ENCODE measurements at regions not wholly inside any gene's neighbourhood (a gene's known extent, or its start where the extent isn't known, plus 50 kb on each side); places are given as distances from the start of the nearest gene placed in this dataset.

DNA sequence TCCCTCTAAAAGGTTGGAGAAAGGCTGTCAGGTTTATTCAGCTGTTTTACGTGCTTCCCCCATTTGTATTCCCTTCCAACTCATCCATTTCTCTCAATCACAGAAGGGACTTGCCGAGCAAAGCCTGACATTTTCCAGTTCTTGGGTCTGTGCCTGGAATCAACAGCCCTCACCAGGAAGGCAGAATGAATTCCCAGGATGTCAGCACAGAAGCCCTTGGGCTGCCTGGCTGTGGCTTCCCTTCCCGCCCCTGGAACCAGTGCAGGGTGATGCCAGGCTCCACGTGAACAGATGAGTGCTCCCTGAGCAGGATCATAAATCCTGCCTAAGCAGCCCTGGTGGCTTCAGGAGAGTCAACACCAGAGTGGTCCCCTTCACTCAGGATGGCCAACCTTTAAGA is 86.1 kb upstream of the CD83 start:
- DNase-seq (ENCODE audit: low spot score) (no peak), ATAC-seq (ENCODE audit: low FRiP score) (no peak)
- TF ChIP-seq, protein P1, sequence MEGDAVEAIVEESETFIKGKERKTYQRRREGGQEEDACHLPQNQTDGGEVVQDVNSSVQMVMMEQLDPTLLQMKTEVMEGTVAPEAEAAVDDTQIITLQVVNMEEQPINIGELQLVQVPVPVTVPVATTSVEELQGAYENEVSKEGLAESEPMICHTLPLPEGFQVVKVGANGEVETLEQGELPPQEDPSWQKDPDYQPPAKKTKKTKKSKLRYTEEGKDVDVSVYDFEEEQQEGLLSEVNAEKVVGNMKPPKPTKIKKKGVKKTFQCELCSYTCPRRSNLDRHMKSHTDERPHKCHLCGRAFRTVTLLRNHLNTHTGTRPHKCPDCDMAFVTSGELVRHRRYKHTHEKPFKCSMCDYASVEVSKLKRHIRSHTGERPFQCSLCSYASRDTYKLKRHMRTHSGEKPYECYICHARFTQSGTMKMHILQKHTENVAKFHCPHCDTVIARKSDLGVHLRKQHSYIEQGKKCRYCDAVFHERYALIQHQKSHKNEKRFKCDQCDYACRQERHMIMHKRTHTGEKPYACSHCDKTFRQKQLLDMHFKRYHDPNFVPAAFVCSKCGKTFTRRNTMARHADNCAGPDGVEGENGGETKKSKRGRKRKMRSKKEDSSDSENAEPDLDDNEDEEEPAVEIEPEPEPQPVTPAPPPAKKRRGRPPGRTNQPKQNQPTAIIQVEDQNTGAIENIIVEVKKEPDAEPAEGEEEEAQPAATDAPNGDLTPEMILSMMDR (IDR thresholded peaks at IDR 0.05), result no peak

DNA sequence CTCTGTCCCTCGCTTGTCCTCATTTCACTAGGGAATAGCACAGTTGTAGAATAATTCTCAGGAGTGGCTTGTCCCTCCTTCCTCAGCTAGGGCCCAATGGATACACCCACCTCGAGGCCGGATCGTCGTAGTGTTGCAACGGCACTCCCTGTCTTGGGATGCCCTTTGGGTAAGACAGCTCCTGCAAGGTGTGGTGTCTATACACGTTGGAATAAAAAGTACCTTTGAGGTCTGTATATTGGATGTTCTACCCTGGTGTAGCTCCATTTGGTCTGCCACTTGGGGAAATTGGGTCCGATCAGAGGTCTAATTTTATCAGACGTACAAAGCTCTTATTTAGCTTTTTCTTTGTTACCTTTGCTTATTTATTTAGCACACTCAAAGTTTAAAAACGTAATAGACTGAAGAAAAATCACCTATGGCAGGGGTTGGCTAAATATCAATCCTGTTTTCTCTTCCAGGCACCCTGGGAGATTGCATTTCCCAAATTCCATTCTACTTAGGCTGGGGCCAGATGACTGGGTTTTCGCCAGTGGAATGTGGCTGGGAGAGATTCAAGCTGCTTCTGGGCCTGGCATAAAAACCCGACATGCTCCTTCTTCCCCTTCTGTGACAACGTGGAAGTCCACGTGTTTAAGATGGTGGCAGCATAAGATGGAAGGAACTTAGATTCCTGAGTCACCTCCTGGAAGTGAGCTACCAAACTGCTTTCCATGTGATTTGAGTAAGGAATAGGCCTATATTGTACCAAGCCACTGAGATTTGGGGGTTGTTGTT is 82.3 kb upstream of the CD83 start:
- DNase-seq (ENCODE audit: low spot score), result no peak
- peak; percentile 80 for ATAC-seq (ENCODE audit: low FRiP score)

DNA sequence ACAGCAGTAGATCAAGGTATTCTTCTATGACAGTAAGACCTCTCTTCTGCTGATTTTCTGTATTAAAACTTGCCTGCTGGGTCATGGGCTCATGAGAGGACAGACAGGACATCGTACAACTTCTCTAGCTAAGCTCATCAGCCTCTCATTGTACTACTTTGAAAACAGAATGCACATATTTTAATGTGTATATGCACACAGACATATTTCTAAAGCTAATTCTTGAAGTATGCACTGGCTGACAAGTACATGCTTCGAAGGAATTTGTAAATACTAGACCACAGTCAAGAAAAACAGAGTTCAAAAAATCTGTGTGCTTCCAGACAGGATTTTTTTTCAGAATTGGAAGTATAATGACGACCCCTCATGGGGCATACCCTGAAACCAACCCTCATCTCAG is 81.7 kb upstream of the CD83 start:
- ATAC-seq (ENCODE audit: low FRiP score), result no peak
- TF ChIP-seq, protein P1 (IDR thresholded peaks at IDR 0.05), result no peak
- no peak for DNase-seq (ENCODE audit: low spot score)

More for the DNA sequence above, 82.3 kb upstream of the CD83 start:
- TF ChIP-seq, protein P1 (IDR thresholded peaks at IDR 0.05), result no peak

DNA sequence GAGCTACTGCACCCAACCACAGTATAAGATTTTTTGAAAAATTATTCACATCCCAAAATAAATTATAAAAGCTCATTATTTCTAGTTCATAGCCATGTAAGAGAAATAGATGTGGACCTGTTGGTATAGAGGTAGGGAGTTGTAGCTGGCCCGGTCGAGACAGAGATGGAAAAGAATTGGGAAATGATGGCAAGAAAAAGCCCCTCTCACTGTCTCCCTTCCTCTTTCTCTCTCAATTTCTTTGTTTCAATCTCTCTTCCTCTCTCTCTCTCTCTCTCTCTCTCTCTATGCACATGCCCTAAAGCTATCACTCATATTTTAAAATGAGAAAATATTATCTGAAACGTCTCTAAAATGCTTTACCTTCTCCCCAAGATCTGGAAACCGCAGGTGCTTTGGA is 80.7 kb upstream of the CD83 start:
- DNase-seq (ENCODE audit: low spot score) (no peak), ATAC-seq (ENCODE audit: low FRiP score) (no peak)
- TF ChIP-seq, protein P1 (IDR thresholded peaks at IDR 0.05), result no peak

DNA sequence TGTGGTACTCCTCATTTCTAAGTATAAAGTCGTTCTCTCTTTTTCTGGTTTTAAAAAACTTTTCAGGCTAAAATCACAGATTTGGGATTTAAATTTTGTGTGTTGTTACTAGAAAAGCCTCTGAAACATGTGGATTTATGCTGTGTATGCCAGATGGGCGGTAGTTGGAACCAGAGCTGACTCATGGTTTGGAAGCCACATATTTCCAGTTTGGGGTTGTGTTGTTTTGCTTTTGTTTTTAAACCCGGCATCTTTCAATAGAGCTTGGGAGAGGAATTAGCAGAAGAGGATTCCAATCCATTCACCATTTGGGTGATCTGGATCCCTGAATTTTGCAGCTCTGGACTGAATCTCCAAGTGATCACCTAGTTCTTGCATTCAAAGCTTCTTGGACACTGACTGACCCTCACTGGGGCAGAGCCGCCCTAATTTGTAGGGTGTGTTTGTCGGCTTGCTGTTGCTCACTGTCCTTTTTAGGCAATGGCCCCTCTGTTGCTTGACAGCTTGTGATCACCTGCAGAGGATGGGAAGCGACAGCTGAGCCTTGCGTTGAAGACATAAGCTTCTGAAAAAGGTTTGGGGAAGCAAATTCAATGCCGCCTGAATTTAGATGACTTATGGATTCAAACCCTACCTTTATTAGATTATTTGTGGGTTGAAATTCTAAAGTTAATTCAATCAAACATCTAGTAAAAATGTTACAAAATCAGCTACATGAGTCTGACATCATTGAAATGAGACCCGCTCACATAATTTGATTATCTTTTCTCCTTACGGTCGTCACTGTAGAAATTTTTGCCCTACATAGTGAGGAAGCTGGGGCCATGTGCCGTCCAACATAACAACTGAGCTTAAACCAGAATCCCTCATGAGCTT is 79.9 kb upstream of the CD83 start:
- TF ChIP-seq, protein P1 (IDR thresholded peaks at IDR 0.05), result no peak
- DNase-seq (ENCODE audit: low spot score) (no peak), ATAC-seq (ENCODE audit: low FRiP score) (peak; percentile 44)

DNA sequence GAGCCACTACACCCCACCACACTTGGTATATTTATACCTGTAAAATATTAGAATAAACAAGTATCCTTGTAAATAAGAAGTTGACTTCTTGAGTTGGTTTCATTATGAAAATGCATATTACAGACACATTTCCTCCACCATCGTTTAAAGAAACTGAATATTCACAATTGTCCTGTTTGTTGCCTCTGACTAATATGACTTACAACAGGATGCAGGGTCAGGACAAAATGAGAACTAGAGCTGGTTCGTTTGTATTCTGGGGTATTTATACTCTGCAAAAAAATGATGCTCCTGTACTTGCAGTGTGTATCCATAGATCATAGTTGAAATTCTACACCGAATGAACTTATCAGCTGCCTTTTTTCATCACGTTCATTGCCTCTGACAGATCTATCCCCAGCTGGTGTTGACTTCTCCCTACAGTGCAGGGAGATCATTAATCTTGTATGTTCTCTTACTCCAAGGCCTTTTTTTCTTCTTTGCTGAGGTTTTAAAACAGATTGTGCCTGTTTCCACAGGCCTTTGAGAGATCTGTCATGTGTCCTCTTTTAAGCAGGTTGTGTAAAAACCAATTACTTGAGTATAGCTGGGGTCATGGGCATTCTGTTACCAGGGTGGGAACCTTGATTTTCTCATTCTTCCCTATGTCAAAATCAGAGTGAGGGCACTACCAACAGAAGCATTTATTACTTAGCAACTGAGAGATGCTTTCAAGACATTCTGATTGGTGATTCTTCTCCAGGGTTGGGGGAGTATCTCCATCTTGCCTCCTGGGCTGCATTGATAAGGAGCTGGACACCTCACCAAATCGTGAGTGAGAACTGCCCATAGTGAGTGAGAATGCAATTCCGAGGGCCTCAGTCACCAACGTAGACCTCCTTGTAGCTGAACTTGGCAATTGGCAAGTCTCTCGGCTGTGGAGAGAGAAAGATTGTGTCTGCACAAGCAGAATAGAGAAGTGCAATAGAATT is 78.8 kb upstream of the CD83 start:
- TF ChIP-seq, protein P1 (IDR thresholded peaks at IDR 0.05), result no peak
- ATAC-seq (ENCODE audit: low FRiP score) (no peak), DNase-seq (ENCODE audit: low spot score) (no peak)
